Calu3 (cell line): ENCODE measurements at regions not wholly inside any gene's neighbourhood (a gene's known extent, or its start where the extent isn't known, plus 50 kb on each side); places are given as distances from the start of the nearest gene placed in this dataset.

Experiments used
- BruUV-seq: library from RNA; stranded (reverse); fragments of 400-500 nt; replicated peaks from 2 replicates; lab custom pipeline; 2021; lab: Mats Ljungman, UMichigan
- CTCF ChIA-PET: fragments of 300-600 bp; sonication (Branson Sonifier 250); formaldehyde crosslinking; loops from one replicate; lab custom pipeline; 2022; ENCODE audit warnings: antibody characterized with exemption; lab: Charles Lee
- DNase-seq: peaks from one replicate; pipeline ENCODE4 v3.0.0; 2022
- H3K27ac Mint-ChIP-seq: one replicate; pipeline ENCODE4 v1.8.0; 2022; ENCODE audit warnings: mixed read lengths; ENCODE audit not compliant: unreplicated experiment
- H3K27me3 Mint-ChIP-seq: one replicate; pipeline ENCODE4 v1.8.0; 2022; ENCODE audit warnings: mixed read lengths; ENCODE audit not compliant: unreplicated experiment
- H3K36me3 Mint-ChIP-seq: one replicate; pipeline ENCODE4 v1.8.0; 2022; ENCODE audit warnings: mild to moderate bottlenecking, moderate library complexity, mixed read lengths; ENCODE audit not compliant: insufficient read depth, unreplicated experiment
- H3K4me1 Mint-ChIP-seq: one replicate; pipeline ENCODE4 v1.8.0; 2022; ENCODE audit warnings: mild to moderate bottlenecking, low read depth, mixed read lengths; ENCODE audit not compliant: unreplicated experiment
- H3K4me3 Mint-ChIP-seq: one replicate; pipeline ENCODE4 v1.8.0; 2022; ENCODE audit warnings: mild to moderate bottlenecking, low read depth, moderate library complexity, mixed read lengths; ENCODE audit not compliant: unreplicated experiment
- H3K9me3 Mint-ChIP-seq: one replicate; pipeline ENCODE4 v1.8.0; 2022; ENCODE audit warnings: low read depth, mixed read lengths; ENCODE audit not compliant: unreplicated experiment
- intact Hi-C: fragments of 100-400 bp; cut with micrococcal nuclease; formaldehyde crosslinking; loops from one replicate; pipeline ENCODE4 v1.10.0; 2022; ENCODE audit not compliant: unreplicated experiment
- TF ChIP-seq, protein P1 (sequence below): fragments of 200-600 bp; IDR thresholded peaks from one replicate; pipeline ENCODE4 v1.8.0; 2022; ENCODE audit warnings: antibody characterized with exemption; ENCODE audit not compliant: unreplicated experiment

DNA sequence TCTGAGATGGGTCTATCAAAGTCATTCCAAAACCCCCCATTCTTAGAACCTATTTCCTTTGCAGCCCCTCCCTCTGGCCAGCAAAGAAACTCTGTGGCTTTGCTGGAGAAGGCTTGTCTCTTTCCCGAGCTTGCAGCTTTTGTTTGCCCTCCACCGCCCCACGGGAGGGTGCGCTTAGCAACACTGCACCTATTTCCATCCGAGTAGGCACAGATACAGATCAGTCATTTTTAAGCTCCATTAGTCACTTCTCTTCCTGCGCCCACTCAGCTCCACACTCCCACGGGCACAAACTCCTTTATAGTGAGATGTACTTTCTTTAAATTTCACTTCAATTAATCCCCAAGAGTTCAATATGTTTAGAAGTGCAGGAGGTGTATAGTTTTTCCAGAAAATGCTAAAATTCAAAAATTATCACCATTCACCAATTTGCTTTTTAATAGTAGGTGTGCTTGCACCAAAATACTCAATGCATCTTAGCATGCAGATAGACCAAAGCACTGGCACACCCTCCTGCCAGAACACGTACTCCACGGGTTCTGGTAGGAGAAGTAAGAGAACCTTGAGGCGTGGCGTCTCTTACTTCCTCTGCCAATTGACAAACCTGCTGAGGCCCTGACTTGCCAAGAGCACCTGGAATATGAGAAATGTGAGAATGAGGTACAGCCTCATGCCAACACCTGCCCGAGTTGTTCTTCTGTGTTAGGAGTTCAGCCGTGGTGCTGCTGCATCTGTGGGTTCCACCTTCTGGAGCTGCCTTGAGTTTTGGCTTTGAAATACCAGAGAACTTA lies 183.7 kb downstream of the TEX29 start:
- no peaks in the 10 kb centered on the region for H3K4me1 Mint-ChIP-seq
- no peaks in the 10 kb centered on the region for H3K9me3 Mint-ChIP-seq
- no peak for DNase-seq
- intact Hi-C loops, result no loop called here
- no peaks in the 10 kb centered on the region for H3K36me3 Mint-ChIP-seq
- CTCF ChIA-PET, result interaction anchor here (0.6 kb wide), 1 partner anchor 989 kb away, joined by 3 read pairs; no protein-coding TSS in a partner anchor
- no peaks in the 10 kb centered on the region for H3K27me3 Mint-ChIP-seq
- TF ChIP-seq, protein P1, sequence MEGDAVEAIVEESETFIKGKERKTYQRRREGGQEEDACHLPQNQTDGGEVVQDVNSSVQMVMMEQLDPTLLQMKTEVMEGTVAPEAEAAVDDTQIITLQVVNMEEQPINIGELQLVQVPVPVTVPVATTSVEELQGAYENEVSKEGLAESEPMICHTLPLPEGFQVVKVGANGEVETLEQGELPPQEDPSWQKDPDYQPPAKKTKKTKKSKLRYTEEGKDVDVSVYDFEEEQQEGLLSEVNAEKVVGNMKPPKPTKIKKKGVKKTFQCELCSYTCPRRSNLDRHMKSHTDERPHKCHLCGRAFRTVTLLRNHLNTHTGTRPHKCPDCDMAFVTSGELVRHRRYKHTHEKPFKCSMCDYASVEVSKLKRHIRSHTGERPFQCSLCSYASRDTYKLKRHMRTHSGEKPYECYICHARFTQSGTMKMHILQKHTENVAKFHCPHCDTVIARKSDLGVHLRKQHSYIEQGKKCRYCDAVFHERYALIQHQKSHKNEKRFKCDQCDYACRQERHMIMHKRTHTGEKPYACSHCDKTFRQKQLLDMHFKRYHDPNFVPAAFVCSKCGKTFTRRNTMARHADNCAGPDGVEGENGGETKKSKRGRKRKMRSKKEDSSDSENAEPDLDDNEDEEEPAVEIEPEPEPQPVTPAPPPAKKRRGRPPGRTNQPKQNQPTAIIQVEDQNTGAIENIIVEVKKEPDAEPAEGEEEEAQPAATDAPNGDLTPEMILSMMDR, result no peak
- BruUV-seq, result no TSS peak
- H3K27ac Mint-ChIP-seq, result no peak overlapping the region
- H3K4me3 Mint-ChIP-seq, result no peak overlapping the region

DNA sequence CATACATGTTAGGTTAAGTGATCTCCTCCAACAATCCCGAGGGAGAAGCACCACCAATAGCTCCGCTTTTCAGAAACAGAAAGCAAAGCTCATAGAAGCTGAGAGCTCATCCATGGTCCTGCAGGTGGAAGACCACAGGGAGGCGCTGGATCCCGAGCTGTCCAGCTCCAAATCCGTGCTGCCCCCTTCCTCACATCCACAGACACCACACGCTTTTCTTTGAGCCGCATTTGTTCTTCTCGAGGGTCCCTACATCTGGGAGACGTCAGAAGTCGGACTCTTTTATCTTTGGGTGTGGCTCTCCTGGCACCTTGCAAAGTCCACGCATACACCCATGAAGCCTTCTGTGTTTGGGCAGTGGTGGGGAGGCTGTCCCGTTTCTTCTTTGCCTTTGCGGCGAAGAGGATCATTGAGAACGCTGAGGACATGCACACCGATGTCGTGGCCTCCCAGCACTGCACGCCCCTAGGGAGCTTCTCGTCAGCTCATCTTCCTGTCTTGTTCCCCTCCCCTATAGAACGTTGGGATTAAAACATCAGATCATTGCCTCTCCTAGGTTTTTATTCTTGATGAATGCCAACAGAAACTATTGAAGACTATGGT lies 184.8 kb downstream of the TEX29 start:
- CTCF ChIA-PET, result no interaction called here
- TF ChIP-seq, protein P1, result no peak
- H3K4me1 Mint-ChIP-seq, result no peaks in the 10 kb centered on the region
- H3K9me3 Mint-ChIP-seq, result no peaks in the 10 kb centered on the region
- intact Hi-C loops, result no loop called here
- H3K4me3 Mint-ChIP-seq, result no peak overlapping the region
- no peaks in the 10 kb centered on the region for H3K36me3 Mint-ChIP-seq
- H3K27me3 Mint-ChIP-seq, result no peaks in the 10 kb centered on the region
- no TSS peak for BruUV-seq
- H3K27ac Mint-ChIP-seq, result no peak overlapping the region
- no peak for DNase-seq

GRCh38 chr13:111506125-111506524 lies 185.7 kb downstream of the TEX29 start:
- intact Hi-C loops, result no loop called here
- Mint-ChIP-seq H3K4me1 (no peaks in the 10 kb centered on the region), H3K4me3 (no peak overlapping the region), H3K36me3 (no peaks in the 10 kb centered on the region), H3K27ac (no peak overlapping the region), H3K27me3 (peaks cover 4% of the 10 kb centered on the region), H3K9me3 (no peaks in the 10 kb centered on the region)
- BruUV-seq, result no TSS peak
- TF ChIP-seq, protein P1, result no peak
- CTCF ChIA-PET, result no interaction called here
- DNase-seq, result no peak

DNA sequence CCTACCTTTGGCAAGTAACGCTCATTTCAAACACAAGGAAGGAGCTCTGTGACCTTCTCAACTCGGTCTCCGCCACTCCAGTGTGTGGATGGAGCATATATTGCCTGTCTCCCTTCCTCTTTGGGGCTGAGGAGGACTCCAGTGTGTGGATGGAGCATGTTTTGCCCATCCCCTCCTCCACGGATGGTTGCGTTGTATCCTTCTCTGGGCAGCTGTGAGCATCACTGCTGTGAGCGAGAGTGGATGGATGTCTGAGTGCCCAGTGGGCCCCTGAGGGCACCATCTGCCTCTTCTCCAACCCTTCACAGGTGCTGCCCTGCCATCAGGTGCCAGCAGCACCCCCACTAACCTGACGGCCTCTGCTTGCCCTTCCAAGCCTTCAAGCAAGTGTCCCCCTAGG lies 186.2 kb downstream of the TEX29 start:
- TF ChIP-seq, protein P1, result no peak
- BruUV-seq, result no TSS peak
- CTCF ChIA-PET, result no interaction called here
- no peak overlapping the region for H3K27ac Mint-ChIP-seq
- intact Hi-C loops, result no loop called here
- peaks cover 3% of the 10 kb centered on the region for H3K9me3 Mint-ChIP-seq
- H3K4me3 Mint-ChIP-seq, result no peak overlapping the region
- H3K4me1 Mint-ChIP-seq, result no peaks in the 10 kb centered on the region
- H3K27me3 Mint-ChIP-seq, result peaks cover 9% of the 10 kb centered on the region
- no peak for DNase-seq
- H3K36me3 Mint-ChIP-seq, result no peaks in the 10 kb centered on the region
